ENCODE measurements at regions not wholly inside any gene's neighbourhood (a gene's known extent, or its start where the extent isn't known, plus 50 kb on each side); places are given as distances from the start of the nearest gene placed in this dataset.

- no peak for TF ChIP-seq CTCF (IDR thresholded peaks at IDR 0.05; ENCODE audit: low read depth, low read length, missing input control)
- peak in 1 of 2 donors; percentile 52 for TF ChIP-seq RAD21 (IDR thresholded peaks at IDR 0.05)
- TF ChIP-seq YY1 (IDR thresholded peaks at IDR 0.05), result no peak
- TF ChIP-seq ATF3 (IDR thresholded peaks at IDR 0.05), result no peak
- TF ChIP-seq MAX (IDR thresholded peaks at IDR 0.05), result no peak
- TF ChIP-seq GABPA (IDR thresholded peaks at IDR 0.05 in 1 of 2, conservative IDR thresholded peaks at IDR 0.05 in 1 of 2), result no peak
- no peak for TF ChIP-seq ZBTB33 (IDR thresholded peaks at IDR 0.05)
- no peak for TF ChIP-seq SP1 (IDR thresholded peaks at IDR 0.05)
- no peak for TF ChIP-seq REST (IDR thresholded peaks at IDR 0.05)
- no peak for TF ChIP-seq NR2F2 (IDR thresholded peaks at IDR 0.05)
- no peak for TF ChIP-seq JUND (IDR thresholded peaks at IDR 0.05)
Measured at GRCh38 chr6:78308025-78308424, 559.3 kb upstream of the IRAK1BP1 start.
